ENCODE measurements at regions not wholly inside any gene's neighbourhood (a gene's known extent, or its start where the extent isn't known, plus 50 kb on each side); places are given as distances from the start of the nearest gene placed in this dataset.

DNA sequence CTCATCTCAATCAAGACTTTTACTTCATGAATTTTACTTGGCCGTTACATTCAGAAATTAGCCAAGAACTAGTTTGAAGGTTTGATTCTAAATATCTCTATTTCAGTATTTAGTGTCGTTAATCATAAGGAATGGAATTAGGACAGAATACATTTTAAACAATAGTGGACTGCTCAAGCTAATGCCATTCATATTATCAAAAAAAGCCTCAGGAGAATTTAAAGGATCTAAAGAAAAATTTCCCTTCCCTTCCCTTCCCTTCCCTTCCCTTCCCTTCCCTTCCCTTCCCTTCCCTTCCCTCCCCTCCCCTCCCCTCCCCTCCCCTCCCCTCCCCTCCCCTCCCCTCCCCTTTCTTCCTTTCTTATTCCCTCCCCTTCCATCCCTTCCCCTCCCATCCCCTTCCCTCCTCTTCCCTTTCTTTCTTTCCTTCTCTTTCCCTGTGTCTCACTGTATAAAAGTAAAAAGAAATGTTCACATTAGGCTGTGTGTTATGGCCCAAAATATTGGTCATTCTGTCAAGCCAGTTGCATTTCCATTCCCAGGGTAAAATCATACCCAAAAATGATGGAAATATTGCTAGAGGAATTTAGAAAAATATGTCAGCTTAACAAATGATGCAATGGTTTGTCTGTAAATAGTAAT is 717.8 kb downstream of the LUZP2 start:
- TF ChIP-seq EZH2 (IDR thresholded peaks at IDR 0.05; ENCODE audit: borderline replicate concordance, low read depth, low read length, poor library complexity, severe bottlenecking) = no peak
- TF ChIP-seq, protein P1, sequence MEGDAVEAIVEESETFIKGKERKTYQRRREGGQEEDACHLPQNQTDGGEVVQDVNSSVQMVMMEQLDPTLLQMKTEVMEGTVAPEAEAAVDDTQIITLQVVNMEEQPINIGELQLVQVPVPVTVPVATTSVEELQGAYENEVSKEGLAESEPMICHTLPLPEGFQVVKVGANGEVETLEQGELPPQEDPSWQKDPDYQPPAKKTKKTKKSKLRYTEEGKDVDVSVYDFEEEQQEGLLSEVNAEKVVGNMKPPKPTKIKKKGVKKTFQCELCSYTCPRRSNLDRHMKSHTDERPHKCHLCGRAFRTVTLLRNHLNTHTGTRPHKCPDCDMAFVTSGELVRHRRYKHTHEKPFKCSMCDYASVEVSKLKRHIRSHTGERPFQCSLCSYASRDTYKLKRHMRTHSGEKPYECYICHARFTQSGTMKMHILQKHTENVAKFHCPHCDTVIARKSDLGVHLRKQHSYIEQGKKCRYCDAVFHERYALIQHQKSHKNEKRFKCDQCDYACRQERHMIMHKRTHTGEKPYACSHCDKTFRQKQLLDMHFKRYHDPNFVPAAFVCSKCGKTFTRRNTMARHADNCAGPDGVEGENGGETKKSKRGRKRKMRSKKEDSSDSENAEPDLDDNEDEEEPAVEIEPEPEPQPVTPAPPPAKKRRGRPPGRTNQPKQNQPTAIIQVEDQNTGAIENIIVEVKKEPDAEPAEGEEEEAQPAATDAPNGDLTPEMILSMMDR (conservative IDR thresholded peaks at IDR 0.05; ENCODE audit: low read depth, low read length) = no peak
- no peak overlapping the region for H3K27ac ChIP-seq (ENCODE audit: low read depth, low read length, poor library complexity, severe bottlenecking)
- H3K27me3 ChIP-seq (replicated peaks; ENCODE audit: insufficient read depth, low read depth, low read length, poor library complexity) = no peaks in the 10 kb centered on the region
- POLR2A ChIA-PET (ENCODE audit: low non-redundant PET) = no interaction called here
- no peaks in the 10 kb centered on the region for H3K36me3 ChIP-seq (ENCODE audit: insufficient read depth, low read length, poor library complexity, severe bottlenecking)
- no peaks in the 10 kb centered on the region for H3K4me1 ChIP-seq (ENCODE audit: insufficient read depth, low read length, poor library complexity, severe bottlenecking)
- CTCF ChIA-PET = no interaction called here
- DNase-seq (ENCODE audit: low spot score) = no peak
- H3K9me3 ChIP-seq (ENCODE audit: low read depth, low read length, poor library complexity, severe bottlenecking) = no peaks in the 10 kb centered on the region
- intact Hi-C loops (cut with micrococcal nuclease; ENCODE audit: unreplicated experiment) = no loop called here
- BruUV-seq (replicated peaks) = no TSS peak
- H3K4me3 ChIP-seq (ENCODE audit: low read depth, low read length, poor library complexity, severe bottlenecking) = no peak overlapping the region

DNA sequence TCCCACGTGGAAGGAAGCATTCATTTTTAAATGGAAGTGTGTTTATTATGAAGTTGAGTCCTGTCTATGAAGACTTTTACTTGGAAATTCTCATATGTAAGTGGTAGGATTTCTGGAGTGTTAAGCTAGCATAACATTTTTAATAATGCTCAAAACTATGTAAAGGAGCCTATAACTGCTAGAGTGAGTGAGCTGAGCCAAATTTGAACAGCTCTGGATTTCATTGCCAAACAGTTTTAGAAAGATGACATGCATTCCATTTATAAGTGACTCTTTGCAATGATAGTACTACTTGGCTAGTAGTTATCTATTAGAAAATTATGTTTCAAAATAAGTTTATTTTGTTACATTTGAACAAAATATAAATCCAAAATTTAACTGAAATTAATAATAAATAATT is 721.2 kb downstream of the LUZP2 start:
- Histone ChIP-seq H3K4me3 (ENCODE audit: low read depth, low read length, poor library complexity, severe bottlenecking) (no peak overlapping the region), H3K36me3 (ENCODE audit: insufficient read depth, low read length, poor library complexity, severe bottlenecking) (no peaks in the 10 kb centered on the region), H3K27me3 (replicated peaks; ENCODE audit: insufficient read depth, low read depth, low read length, poor library complexity) (no peaks in the 10 kb centered on the region), H3K9me3 (ENCODE audit: low read depth, low read length, poor library complexity, severe bottlenecking) (peaks cover 4% of the 10 kb centered on the region), H3K4me1 (ENCODE audit: insufficient read depth, low read length, poor library complexity, severe bottlenecking) (no peaks in the 10 kb centered on the region), H3K27ac (ENCODE audit: low read depth, low read length, poor library complexity, severe bottlenecking) (no peak overlapping the region)
- ChIA-PET POLR2A (ENCODE audit: low non-redundant PET) (no interaction called here), CTCF (no interaction called here)
- TF ChIP-seq, protein P1 (conservative IDR thresholded peaks at IDR 0.05; ENCODE audit: low read depth, low read length) = no peak
- no peak for TF ChIP-seq EZH2 (IDR thresholded peaks at IDR 0.05; ENCODE audit: borderline replicate concordance, low read depth, low read length, poor library complexity, severe bottlenecking)
- DNase-seq (ENCODE audit: low spot score) = no peak
- intact Hi-C loops (cut with micrococcal nuclease; ENCODE audit: unreplicated experiment) = no loop called here
- no TSS peak for BruUV-seq (replicated peaks)

DNA sequence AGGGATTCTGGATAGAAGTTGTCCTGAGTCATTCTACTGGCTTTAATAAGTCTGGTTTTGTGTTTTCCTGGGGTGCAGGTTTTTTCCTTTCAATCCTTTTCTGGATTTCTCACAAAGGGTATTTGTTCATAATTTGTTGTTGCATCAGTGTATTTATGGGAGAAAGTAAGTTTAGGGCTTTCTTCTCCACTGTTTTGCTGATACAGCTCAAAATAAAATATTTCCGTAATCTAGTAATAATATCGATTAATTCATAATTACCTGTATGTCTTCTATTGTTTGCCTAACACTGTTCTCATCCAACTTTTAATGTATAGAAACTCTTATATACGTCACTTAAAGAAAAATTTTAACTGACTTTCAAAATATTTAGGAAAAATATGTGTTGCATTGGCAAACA is 728.2 kb downstream of the LUZP2 start:
- ChIA-PET CTCF (no interaction called here), POLR2A (ENCODE audit: low non-redundant PET) (no interaction called here)
- no peak overlapping the region for H3K27ac ChIP-seq (ENCODE audit: low read depth, low read length, poor library complexity, severe bottlenecking)
- H3K27me3 ChIP-seq (replicated peaks; ENCODE audit: insufficient read depth, low read depth, low read length, poor library complexity) = no peaks in the 10 kb centered on the region
- intact Hi-C loops (cut with micrococcal nuclease; ENCODE audit: unreplicated experiment) = no loop called here
- H3K36me3 ChIP-seq (ENCODE audit: insufficient read depth, low read length, poor library complexity, severe bottlenecking) = no peaks in the 10 kb centered on the region
- no TSS peak for BruUV-seq (replicated peaks)
- H3K4me1 ChIP-seq (ENCODE audit: insufficient read depth, low read length, poor library complexity, severe bottlenecking) = no peaks in the 10 kb centered on the region
- no peak for TF ChIP-seq EZH2 (IDR thresholded peaks at IDR 0.05; ENCODE audit: borderline replicate concordance, low read depth, low read length, poor library complexity, severe bottlenecking)
- TF ChIP-seq, protein P1 (conservative IDR thresholded peaks at IDR 0.05; ENCODE audit: low read depth, low read length) = no peak
- no peak overlapping the region for H3K4me3 ChIP-seq (ENCODE audit: low read depth, low read length, poor library complexity, severe bottlenecking)
- no peak for DNase-seq (ENCODE audit: low spot score)
- peaks cover 4% of the 10 kb centered on the region for H3K9me3 ChIP-seq (ENCODE audit: low read depth, low read length, poor library complexity, severe bottlenecking)
